ENCODE measurements at regions not wholly inside any gene's neighbourhood (a gene's known extent, or its start where the extent isn't known, plus 50 kb on each side); places are given as distances from the start of the nearest gene placed in this dataset.
"Not testable (repeated sequence)": the region's sequence is repeated elsewhere in the genome, so short reads cannot be mapped to it uniquely, and the experiment has no call there.

- H3K36me3 ChIP-seq (ENCODE audit: control insufficient read depth, insufficient read depth, low read length), result no peaks in the 10 kb centered on the region
- peaks cover 10% of the 10 kb centered on the region for H3K9me3 ChIP-seq (ENCODE audit: control insufficient read depth, low read length)
- no peak overlapping the region for H3K4me3 ChIP-seq (ENCODE audit: extremely low read depth, insufficient read depth, low read length, poor library complexity, severe bottlenecking)
- 100% methylated on average over 1 of the region's 5 CpGs for WGBS, 2 experiments (ENCODE audit: insufficient coverage in 2 of 2)
- no peak overlapping the region for H3K27ac ChIP-seq (ENCODE audit: low read depth, low read length, severe bottlenecking)
- H3K4me1 ChIP-seq (ENCODE audit: control insufficient read depth, insufficient read depth, low read length, poor library complexity, severe bottlenecking), result no peaks in the 10 kb centered on the region
Measured at GRCh38 chr12:60210756-60211155, 614.9 kb downstream of the SLC16A7 start.

GRCh38 chr12:60211244-60211643 is 615.4 kb downstream of the SLC16A7 start:
- H3K4me3 ChIP-seq (ENCODE audit: extremely low read depth, insufficient read depth, low read length, poor library complexity, severe bottlenecking), result no peak overlapping the region

GRCh38 chr12:60212159-60213000 is 616.6 kb downstream of the SLC16A7 start:
- no peak overlapping the region for H3K4me3 ChIP-seq (ENCODE audit: extremely low read depth, insufficient read depth, low read length, poor library complexity, severe bottlenecking)
- H3K9me3 ChIP-seq (ENCODE audit: control insufficient read depth, low read length), result peaks cover 10% of the 10 kb centered on the region
- no peaks in the 10 kb centered on the region for H3K36me3 ChIP-seq (ENCODE audit: control insufficient read depth, insufficient read depth, low read length)
- H3K27ac ChIP-seq (ENCODE audit: low read depth, low read length, severe bottlenecking), result no peak overlapping the region
- H3K4me1 ChIP-seq (ENCODE audit: control insufficient read depth, insufficient read depth, low read length, poor library complexity, severe bottlenecking), result no peaks in the 10 kb centered on the region
- 87 to 96% methylated on average over 3 of the region's 3 CpGs for WGBS, 2 experiments (ENCODE audit: insufficient coverage in 2 of 2)

More at GRCh38 chr12:60211244-60211643, 615.4 kb downstream of the SLC16A7 start:
- no CpG with 5 or more reads among the region's 1 CpG for WGBS, 2 experiments (ENCODE audit: insufficient coverage in 2 of 2)
- Histone ChIP-seq H3K4me1 (ENCODE audit: control insufficient read depth, insufficient read depth, low read length, poor library complexity, severe bottlenecking) (no peaks in the 10 kb centered on the region), H3K36me3 (ENCODE audit: control insufficient read depth, insufficient read depth, low read length) (no peaks in the 10 kb centered on the region), H3K27ac (ENCODE audit: low read depth, low read length, severe bottlenecking) (no peak overlapping the region), H3K9me3 (ENCODE audit: control insufficient read depth, low read length) (peaks cover 10% of the 10 kb centered on the region)

- H3K9me3 ChIP-seq (ENCODE audit: control insufficient read depth, low read length); H3K27ac ChIP-seq (ENCODE audit: low read depth, low read length, severe bottlenecking); H3K36me3 ChIP-seq (ENCODE audit: control insufficient read depth, insufficient read depth, low read length); H3K4me3 ChIP-seq (ENCODE audit: extremely low read depth, insufficient read depth, low read length, poor library complexity, severe bottlenecking); H3K4me1 ChIP-seq (ENCODE audit: control insufficient read depth, insufficient read depth, low read length, poor library complexity, severe bottlenecking): not testable (repeated sequence)
- WGBS, 2 experiments (ENCODE audit: insufficient coverage in 2 of 2), result 67% methylated on average over 1 of the region's 3 CpGs; no CpG with 5 or more reads in 1 of the 2 experiments
Measured at GRCh38 chr12:60213272-60213671, 617.4 kb downstream of the SLC16A7 start.

GRCh38 chr12:60216226-60216625 is 620.4 kb downstream of the SLC16A7 start:
- Histone ChIP-seq H3K27ac (ENCODE audit: low read depth, low read length, severe bottlenecking) (no peak overlapping the region), H3K36me3 (ENCODE audit: control insufficient read depth, insufficient read depth, low read length) (no peaks in the 10 kb centered on the region), H3K9me3 (ENCODE audit: control insufficient read depth, low read length) (peaks cover 10% of the 10 kb centered on the region), H3K4me1 (ENCODE audit: control insufficient read depth, insufficient read depth, low read length, poor library complexity, severe bottlenecking) (no peaks in the 10 kb centered on the region), H3K4me3 (ENCODE audit: extremely low read depth, insufficient read depth, low read length, poor library complexity, severe bottlenecking) (no peak overlapping the region)
- no CpG with 5 or more reads among the region's 5 CpGs for WGBS, 2 experiments (ENCODE audit: insufficient coverage in 2 of 2)

- Histone ChIP-seq H3K36me3 (ENCODE audit: control insufficient read depth, insufficient read depth, low read length) (no peaks in the 10 kb centered on the region), H3K27ac (ENCODE audit: low read depth, low read length, severe bottlenecking) (no peak overlapping the region), H3K4me3 (ENCODE audit: extremely low read depth, insufficient read depth, low read length, poor library complexity, severe bottlenecking) (no peak overlapping the region), H3K4me1 (ENCODE audit: control insufficient read depth, insufficient read depth, low read length, poor library complexity, severe bottlenecking) (no peaks in the 10 kb centered on the region), H3K9me3 (ENCODE audit: control insufficient read depth, low read length) (no peaks in the 10 kb centered on the region)
- WGBS, 2 experiments (ENCODE audit: insufficient coverage in 2 of 2), result 70% methylated on average over 2 of the region's 4 CpGs; no CpG with 5 or more reads in 1 of the 2 experiments
Measured at GRCh38 chr12:60223242-60223641, 627.4 kb downstream of the SLC16A7 start.

GRCh38 chr12:60225216-60226000 is 629.6 kb downstream of the SLC16A7 start:
- H3K4me3 ChIP-seq (ENCODE audit: extremely low read depth, insufficient read depth, low read length, poor library complexity, severe bottlenecking), result no peak overlapping the region
- no peaks in the 10 kb centered on the region for H3K36me3 ChIP-seq (ENCODE audit: control insufficient read depth, insufficient read depth, low read length)
- H3K27ac ChIP-seq (ENCODE audit: low read depth, low read length, severe bottlenecking), result no peak overlapping the region
- no peaks in the 10 kb centered on the region for H3K9me3 ChIP-seq (ENCODE audit: control insufficient read depth, low read length)
- H3K4me1 ChIP-seq (ENCODE audit: control insufficient read depth, insufficient read depth, low read length, poor library complexity, severe bottlenecking), result no peaks in the 10 kb centered on the region
- 88 to 93% methylated on average over 6 to 7 of the region's 11 CpGs for WGBS, 2 experiments (ENCODE audit: insufficient coverage in 2 of 2)

- Histone ChIP-seq H3K9me3 (ENCODE audit: control insufficient read depth, low read length) (no peaks in the 10 kb centered on the region), H3K27ac (ENCODE audit: low read depth, low read length, severe bottlenecking) (no peak overlapping the region), H3K4me1 (ENCODE audit: control insufficient read depth, insufficient read depth, low read length, poor library complexity, severe bottlenecking) (peaks cover 10% of the 10 kb centered on the region), H3K36me3 (ENCODE audit: control insufficient read depth, insufficient read depth, low read length) (no peaks in the 10 kb centered on the region), H3K4me3 (ENCODE audit: extremely low read depth, insufficient read depth, low read length, poor library complexity, severe bottlenecking) (no peak overlapping the region)
- WGBS, 2 experiments (ENCODE audit: insufficient coverage in 2 of 2), result 91% methylated on average over 2 of the region's 2 CpGs; no CpG with 5 or more reads in 1 of the 2 experiments
Measured at GRCh38 chr12:60227916-60228315, 632.1 kb downstream of the SLC16A7 start.

- Histone ChIP-seq H3K27ac (ENCODE audit: low read depth, low read length, severe bottlenecking) (no peak overlapping the region), H3K4me1 (ENCODE audit: control insufficient read depth, insufficient read depth, low read length, poor library complexity, severe bottlenecking) (peaks cover 18% of the 10 kb centered on the region), H3K9me3 (ENCODE audit: control insufficient read depth, low read length) (no peaks in the 10 kb centered on the region), H3K4me3 (ENCODE audit: extremely low read depth, insufficient read depth, low read length, poor library complexity, severe bottlenecking) (no peak overlapping the region), H3K36me3 (ENCODE audit: control insufficient read depth, insufficient read depth, low read length) (no peaks in the 10 kb centered on the region)
- 86 to 93% methylated on average over 2 to 3 of the region's 4 CpGs for WGBS, 2 experiments (ENCODE audit: insufficient coverage in 2 of 2)
Measured at GRCh38 chr12:60230056-60230455, 634.2 kb downstream of the SLC16A7 start.

GRCh38 chr12:60231303-60231702 is 635.5 kb downstream of the SLC16A7 start:
- WGBS, 2 experiments (ENCODE audit: insufficient coverage in 2 of 2), result 67 to 85% methylated on average over 1 to 3 of the region's 3 CpGs
- H3K36me3 ChIP-seq (ENCODE audit: control insufficient read depth, insufficient read depth, low read length), result no peaks in the 10 kb centered on the region
- H3K4me1 ChIP-seq (ENCODE audit: control insufficient read depth, insufficient read depth, low read length, poor library complexity, severe bottlenecking), result peaks cover 18% of the 10 kb centered on the region
- no peak overlapping the region for H3K27ac ChIP-seq (ENCODE audit: low read depth, low read length, severe bottlenecking)
- no peak overlapping the region for H3K4me3 ChIP-seq (ENCODE audit: extremely low read depth, insufficient read depth, low read length, poor library complexity, severe bottlenecking)
- no peaks in the 10 kb centered on the region for H3K9me3 ChIP-seq (ENCODE audit: control insufficient read depth, low read length)
